NOMO-1 treated with DMSO at 0.1 percent for 48 hours (cell line): ENCODE measurements at regions not wholly inside any gene's neighbourhood (a gene's known extent, or its start where the extent isn't known, plus 50 kb on each side); places are given as distances from the start of the nearest gene placed in this dataset.

Experiments used
- DNase-seq: peaks from one replicate; lab custom pipeline; 2025; ENCODE audit not compliant: unreplicated experiment; lab: John Stamatoyannopoulos, UW

- DNase-seq, result no peak
Observed at GRCh38 chr9:16025627-16026026, 472.8 kb downstream of the CCDC171 start.

- no peak for DNase-seq
Observed at GRCh38 chr9:16026886-16027285, 474.0 kb downstream of the CCDC171 start.

GRCh38 chr9:16028548-16028947, 475.7 kb downstream of the CCDC171 start:
- no peak for DNase-seq

- DNase-seq, result no peak
Observed at GRCh38 chr9:16029046-16029615, 476.3 kb downstream of the CCDC171 start.

GRCh38 chr9:16029796-16030363, 477.0 kb downstream of the CCDC171 start:
- DNase-seq, result no peak

GRCh38 chr9:16030528-16031185, 477.8 kb downstream of the CCDC171 start:
- no peak for DNase-seq

- DNase-seq, result no peak
Observed at GRCh38 chr9:16031486-16031885, 478.6 kb downstream of the CCDC171 start.

GRCh38 chr9:16031971-16032370, 479.1 kb downstream of the CCDC171 start:
- DNase-seq, result no peak

- no peak for DNase-seq
Observed at GRCh38 chr9:16032799-16033198, 480.0 kb downstream of the CCDC171 start.

GRCh38 chr9:16033253-16033652, 480.4 kb downstream of the CCDC171 start:
- DNase-seq, result no peak

GRCh38 chr9:16033921-16034691, 481.3 kb downstream of the CCDC171 start:
- no peak for DNase-seq

GRCh38 chr9:16039218-16039987, 486.6 kb downstream of the CCDC171 start:
- no peak for DNase-seq

GRCh38 chr9:16039988-16040761, 487.3 kb downstream of the CCDC171 start:
- DNase-seq, result no peak

- DNase-seq, result no peak
Observed at GRCh38 chr9:16043756-16044578, 491.1 kb downstream of the CCDC171 start.

GRCh38 chr9:16044579-16044881, 491.7 kb downstream of the CCDC171 start:
- DNase-seq, result no peak

- DNase-seq, result no peak
Observed at GRCh38 chr9:16045651-16046280, 492.9 kb downstream of the CCDC171 start.

- no peak for DNase-seq
Observed at GRCh38 chr9:16046713-16047112, 493.9 kb downstream of the CCDC171 start.

GRCh38 chr9:16048129-16048528, 495.3 kb downstream of the CCDC171 start:
- no peak for DNase-seq

GRCh38 chr9:16052146-16052545, 499.3 kb downstream of the CCDC171 start:
- no peak for DNase-seq
